GM19467 (cell line): ENCODE measurements at regions not wholly inside any gene's neighbourhood (a gene's known extent, or its start where the extent isn't known, plus 50 kb on each side); places are given as distances from the start of the nearest gene placed in this dataset.

ENCODE experiments used
- ATAC-seq: cut with Tn5 transposase; IDR thresholded peaks from one replicate; pipeline ENCODE4 v1.9.1; 2021; ENCODE audit warnings: mild to moderate bottlenecking, moderate library complexity; ENCODE audit not compliant: unreplicated experiment

DNA sequence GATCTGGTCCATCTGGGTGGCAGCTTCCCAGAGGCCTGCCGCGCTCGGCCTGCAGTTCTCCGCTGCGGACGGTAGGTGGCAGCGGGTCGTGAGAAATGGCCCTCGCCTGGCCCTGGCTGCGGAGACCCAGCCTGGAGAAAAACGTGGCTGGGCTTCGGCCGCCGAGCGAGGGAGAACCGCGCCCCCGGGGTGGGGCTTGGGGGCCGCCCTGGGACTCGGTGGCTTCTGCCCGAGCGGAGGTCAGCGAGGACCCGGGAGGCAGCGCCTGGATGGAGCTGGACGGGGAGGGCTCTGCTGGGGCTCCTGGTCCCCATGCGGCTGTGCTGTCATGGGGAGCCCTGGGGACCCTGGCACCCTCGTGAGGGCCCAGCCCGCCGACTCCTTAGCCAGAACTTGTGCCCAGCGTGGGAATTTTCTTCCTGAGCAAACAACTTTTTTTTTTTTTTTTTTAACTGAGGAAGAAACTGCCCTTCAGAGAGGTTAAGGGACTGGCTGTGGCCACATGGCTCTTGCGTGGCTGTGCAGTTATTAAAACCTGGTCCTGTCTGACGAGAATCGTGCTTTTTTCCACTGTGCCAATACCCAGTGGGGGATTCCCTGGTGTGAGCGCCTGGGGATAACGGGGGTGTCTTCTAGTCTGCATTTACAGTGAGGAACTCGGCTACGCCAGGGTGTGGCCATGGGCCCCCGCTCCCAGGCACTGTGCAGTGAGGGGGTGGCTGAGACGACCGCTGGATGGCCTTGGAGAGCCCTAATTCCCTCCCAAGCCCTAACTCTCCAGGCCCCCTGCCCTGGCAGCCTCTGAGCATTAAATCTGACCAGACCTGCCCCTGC, 535.6 kb downstream of the INSC start:
- peak; percentile 98 for ATAC-seq

DNA sequence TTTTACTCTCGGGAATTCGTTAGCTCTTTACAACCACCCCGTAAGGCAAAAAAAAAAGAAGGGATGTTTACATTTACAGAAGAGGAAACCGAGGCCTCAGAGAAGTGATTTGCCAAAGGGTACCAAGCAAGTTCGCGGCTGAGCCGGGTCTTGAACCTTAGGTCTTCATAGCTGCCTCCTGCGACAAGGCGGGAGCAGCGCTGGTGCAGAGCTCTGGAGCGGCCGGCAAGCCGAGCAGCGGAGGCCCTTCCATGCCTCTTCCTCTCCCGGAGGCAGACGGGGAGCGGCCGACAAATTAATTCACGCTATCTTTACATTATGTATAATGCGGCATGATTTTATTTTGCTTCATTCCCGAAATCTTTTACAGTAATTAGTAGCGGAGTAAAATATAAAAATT, 536.3 kb downstream of the INSC start:
- ATAC-seq, result no peak

DNA sequence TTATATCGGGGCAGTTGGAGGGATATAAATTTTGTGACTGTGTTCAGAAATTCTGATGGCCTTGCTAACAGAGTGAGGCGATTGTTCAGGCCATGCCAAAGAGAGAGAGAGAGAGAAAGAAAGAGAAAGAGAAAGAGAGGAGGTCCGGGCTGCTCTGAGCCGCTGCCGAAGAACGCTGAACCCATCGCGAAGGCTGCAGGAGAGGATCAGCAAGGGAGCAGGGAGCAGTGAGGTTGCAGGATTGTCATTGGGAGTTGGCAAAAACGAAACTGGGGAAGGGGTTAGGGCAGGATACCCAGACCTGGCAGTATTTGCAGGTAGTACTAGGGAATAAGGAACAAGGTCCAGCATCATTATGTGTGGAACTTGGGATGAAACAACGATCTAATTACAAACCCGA, 537.1 kb downstream of the INSC start:
- no peak for ATAC-seq

DNA sequence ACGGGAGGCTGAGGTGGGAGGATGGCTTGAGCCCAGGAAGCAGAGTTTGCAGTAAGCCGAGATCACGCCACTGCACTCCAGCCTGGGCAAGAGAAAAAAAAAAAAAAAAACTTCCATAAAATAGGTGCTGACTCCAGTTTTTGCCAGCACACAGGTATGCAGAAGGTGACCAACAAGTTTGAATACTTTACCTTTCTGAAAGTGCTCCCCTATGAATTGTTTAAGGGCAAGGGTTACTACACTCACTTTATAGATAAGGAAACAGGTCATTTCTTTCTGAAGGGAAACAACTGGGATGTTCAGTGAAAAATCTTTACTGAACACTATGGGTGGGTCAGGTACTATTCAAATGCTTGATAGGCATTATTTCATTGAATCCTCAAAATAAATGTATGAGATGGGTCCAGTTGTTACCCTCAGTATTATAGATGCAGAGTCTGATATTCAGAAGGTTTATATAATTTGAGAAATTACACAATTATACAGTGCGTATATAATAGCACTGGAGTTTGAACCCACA, 538.5 kb downstream of the INSC start:
- ATAC-seq, result no peak

DNA sequence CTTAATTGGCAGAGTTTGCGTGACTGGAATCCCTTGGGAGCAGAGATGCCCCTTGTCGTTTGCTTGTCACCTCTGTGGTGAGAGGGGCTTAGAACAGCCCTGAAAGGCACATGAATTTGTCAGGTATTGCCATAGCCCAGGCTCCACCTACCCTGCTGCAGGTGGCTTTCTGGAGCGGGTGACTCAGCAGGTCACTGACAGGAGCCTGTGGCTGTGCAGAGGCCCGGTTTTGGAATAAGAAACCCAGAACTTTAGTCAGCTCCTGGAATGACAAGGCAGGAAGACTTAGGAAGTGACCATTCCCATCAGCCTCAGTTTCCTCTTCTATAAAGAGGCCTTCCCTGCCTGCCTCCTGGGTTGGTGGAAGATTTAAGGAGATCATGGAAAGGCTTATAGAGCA, 539.7 kb downstream of the INSC start:
- ATAC-seq, result no peak

DNA sequence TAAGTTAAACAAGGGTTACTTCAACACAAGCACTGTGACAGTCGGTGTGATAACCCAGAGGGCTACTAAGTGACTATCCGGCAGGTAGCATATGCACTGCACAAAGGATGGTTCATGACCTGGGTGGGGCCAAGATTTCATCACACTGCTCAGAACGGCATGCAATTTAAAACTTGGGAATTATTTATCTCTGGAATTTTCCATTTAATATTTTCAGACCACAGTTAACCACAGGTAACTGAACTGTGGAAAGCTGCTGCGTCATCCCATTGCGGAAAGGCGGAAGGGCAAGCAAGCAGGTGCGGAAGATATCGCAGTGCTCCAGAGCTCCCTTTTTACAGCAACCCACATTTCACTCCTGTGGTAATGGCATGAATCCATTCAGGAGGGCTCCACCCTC, 540.8 kb downstream of the INSC start:
- ATAC-seq, result no peak

DNA sequence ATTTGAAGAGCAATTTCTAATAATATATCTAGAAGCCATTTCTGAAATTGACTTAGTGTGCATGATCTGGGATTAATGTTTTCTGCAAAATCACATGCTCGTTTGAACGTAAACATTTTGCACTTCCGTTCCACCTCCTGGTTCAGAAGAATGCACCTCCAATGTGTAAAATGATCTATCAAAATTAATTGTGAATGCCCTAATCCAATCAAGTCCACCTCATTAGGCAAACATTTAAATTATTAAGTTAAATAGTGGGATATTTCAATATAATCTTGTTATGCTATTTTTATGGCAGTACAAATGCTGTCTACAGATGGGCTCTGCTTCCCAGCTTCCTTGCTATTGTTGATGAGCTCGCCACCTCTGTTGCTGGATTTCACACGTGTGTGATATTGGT, 542.5 kb downstream of the INSC start:
- no peak for ATAC-seq

DNA sequence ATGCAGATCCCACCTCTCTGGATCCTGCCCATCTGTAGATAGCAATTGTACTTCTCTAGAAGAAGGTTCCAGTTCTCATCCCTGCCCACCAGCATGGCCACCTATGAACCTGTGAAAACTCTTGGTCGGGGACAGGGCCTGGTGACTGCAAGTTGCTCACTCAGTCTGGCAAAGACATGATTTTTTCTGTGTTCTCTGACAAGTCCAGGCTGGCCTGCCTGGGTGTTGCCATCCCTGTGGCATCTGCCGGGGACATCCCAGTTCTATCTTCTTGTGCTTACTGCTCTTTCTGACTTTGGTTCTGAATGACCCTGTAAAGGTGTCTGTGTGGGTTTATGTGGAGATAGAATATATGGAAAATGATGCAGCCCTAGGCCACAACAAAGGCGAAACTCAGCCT, 545.8 kb downstream of the INSC start:
- ATAC-seq, result no peak

DNA sequence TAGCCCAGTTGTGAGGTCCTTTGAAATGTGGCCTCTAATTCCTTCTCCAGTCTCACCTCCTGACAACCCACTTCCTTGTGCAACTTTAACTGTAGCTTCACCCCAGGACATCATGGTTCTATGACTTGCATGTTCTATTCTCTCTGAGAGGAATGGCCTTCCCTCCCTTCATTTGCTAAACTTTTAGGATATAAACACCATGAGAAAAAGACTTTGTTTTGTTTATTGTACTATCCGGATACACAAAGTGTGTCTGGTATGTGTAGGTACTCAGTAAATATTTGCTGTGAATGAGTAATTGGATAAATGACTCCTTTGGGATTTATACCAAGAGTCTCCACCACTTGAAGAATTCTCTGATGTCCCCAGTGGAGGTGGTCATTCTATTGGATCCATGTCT, 547.6 kb downstream of the INSC start:
- no peak for ATAC-seq

DNA sequence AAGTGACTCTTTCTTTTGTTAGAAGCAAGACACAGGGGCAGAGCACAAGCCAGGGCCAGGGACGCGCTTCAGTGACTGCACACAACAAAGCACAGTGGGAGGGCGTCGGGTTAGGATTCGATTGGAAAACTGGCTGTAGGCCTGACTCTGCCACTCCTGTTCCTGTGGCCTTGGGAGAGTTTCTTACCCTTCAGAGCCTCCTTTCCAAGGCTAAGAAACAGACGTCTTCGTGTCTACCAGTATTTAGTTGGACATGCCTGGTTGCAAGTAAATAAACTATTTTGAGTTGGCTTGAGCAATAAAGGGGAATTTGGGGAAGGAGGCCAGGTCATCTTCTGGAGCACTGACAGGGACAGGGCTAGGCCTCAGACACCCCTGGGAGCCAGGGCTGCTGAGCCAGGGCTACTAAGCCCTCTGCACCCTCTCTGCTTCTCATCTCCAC, 549.1 kb downstream of the INSC start:
- no peak for ATAC-seq

DNA sequence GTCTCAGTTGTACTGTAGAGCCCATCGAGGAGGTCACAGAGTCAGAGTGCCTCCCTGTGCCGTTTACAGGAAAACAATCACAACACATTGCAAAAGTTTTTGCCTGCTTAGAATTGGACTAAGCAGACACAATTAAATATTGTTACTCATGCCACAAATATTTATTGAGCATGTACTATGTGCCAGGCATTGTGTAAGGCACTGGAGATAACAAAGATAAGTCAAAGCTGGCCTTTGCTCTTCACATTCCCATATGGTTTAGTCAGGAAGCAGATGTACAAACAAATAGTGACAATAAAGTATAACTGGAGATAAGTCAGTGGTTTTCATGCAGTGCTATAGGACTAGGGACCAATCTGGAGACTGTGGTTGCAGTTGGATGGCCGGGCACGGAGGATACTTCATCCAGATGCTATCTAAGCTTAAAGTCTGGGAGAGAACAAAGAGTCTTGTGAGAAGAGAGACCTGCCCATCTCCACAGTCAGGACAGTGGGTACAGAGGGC, 550.7 kb downstream of the INSC start:
- no peak for ATAC-seq

DNA sequence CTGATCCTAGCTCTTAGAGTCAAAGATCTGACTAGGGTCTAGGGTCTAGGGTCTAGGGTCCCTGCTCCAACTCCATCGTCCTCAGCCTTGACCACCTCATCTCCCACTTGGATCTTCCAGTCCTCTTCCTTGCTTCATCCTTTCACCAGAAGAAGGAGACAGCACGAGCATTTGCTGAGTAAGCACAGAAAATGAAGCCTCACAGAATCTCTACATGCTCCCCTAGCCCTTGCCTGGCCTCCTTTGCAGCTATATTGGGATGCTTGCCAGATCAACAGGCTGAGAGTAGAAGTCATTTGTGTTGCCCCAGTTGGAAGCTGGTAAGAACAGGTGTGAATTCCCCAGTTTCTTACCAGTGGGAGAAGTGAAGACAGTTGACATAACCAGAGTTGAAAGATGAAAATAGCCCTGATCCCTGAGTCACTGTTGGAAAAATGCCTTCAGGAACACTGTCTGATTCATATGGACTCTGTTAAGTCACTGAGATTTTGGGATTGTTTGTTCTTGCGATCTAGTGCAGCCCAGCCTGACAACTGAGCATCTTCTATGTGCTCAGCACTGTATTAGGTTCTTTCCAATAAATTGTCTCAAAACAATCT, 552.5 kb downstream of the INSC start:
- ATAC-seq, result no peak

DNA sequence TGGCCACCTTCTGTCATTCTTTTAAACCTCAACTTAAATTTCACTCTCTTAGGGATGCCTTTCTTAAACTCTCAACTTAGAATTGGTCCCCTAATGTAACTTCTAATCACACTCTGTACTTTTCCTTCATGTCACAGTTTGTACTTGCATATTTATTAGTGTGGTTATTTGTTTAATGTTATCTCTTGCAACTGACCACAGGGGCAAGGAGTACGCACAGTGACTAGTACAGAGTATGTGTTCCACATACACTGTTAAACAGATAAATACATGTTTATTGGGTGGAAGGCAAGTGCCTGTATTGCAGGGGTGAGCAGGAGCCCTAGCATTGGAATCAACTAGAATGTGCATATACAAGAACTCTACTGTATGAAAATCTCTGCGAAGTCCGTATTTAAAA, 554.0 kb downstream of the INSC start:
- no peak for ATAC-seq

DNA sequence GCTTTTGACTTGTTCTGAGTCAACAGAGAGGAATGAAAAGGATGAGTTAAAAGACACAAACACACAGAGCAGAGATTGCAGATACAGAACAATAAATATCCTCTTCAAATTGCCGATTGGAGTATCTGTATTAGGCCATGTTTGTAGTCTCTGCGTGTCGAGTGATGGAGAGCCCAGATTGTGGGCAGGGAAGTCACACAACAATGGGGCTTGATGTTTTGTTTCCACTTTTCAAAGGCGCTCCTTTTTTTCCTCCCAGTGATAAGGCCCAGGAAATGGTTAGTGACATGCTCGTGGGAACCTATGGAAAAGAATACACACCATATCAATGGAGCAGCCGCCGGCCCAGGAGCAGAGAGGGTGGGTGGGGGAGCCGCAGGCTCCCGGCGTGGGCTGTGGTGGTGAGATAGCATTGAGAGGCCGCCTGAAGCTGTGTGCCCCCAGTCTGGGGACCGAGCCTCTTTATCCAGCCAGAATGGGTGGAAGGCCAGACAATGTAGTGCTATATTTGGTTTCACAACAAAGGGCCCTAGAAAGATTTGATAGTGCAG, 555.9 kb downstream of the INSC start:
- ATAC-seq, result no peak

DNA sequence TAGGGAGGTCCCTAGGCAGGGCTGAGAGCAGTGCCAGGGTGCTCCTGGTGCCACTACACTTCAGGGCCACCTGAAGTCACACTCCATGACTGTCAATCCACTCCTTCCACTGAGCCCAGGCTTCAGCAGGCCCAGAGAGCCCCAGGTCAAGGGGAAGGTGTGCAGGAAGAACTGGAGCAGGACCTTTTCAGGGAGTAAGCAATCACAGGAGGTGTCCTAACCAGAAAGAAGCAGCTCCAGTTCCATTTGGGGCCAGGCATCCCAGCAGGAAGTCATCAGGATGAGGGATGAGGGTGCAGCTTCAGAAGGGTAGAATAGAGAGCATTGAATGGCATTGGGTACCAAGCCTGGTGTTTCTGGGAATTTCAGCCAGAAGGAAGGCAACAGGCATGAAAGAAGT, 556.5 kb downstream of the INSC start:
- no peak for ATAC-seq

DNA sequence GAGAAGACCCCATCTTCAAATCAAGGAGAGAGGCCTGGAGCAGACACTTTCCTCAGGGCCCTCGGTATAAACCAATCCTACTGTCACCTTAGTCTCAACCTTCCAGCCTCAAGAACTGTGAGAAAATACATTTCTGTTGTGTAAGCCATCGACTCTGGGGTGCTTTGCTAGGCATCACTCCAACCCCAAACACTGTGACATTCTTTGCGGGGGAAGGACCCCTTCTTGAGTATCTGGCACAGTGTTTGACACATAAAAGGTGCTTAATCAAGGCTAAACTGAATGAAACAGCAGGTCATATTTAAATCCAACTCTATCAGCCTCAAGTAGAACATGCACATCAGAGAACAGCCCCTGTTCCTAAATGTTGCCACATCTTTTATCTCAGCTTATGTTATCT, 558.1 kb downstream of the INSC start:
- ATAC-seq, result no peak

DNA sequence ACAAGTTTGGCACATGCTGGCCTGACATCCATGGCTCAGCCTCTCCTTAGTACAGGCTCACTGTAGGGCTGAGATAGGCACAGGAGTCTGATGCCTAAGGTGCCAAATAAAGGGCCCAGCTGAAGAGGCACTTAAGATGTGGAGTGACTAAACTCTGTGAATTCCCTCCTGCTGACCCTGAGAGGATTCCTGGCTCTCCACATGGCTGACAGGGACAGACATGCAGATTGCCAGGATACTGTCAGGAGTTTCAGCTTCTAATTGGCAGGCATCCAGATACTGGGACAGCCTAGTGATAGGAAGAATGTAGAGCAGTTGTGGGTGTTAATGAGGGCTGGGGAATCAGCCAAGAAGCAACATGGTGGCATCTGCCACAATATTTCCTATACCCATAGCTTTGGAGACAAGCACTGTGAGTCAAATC, 558.7 kb downstream of the INSC start:
- ATAC-seq, result no peak

DNA sequence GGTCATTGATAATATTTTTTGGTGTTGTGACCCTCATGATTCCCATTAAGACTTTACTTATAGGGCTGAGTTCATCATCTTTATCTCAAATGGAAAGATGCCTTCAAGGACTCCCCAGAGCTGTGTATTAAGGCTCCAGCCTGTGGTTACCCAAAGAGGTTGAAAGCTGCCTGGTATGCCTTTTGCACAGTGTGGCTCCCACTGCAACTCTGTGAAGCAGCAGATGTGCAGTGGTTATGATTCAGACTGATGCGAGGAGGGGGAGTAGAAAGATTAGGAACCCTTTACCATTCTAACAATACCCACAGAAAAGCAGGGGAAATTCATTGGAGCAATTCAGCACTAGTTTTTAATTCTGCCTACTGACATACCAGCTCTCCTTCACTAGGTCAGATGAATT, 560.0 kb downstream of the INSC start:
- no peak for ATAC-seq

DNA sequence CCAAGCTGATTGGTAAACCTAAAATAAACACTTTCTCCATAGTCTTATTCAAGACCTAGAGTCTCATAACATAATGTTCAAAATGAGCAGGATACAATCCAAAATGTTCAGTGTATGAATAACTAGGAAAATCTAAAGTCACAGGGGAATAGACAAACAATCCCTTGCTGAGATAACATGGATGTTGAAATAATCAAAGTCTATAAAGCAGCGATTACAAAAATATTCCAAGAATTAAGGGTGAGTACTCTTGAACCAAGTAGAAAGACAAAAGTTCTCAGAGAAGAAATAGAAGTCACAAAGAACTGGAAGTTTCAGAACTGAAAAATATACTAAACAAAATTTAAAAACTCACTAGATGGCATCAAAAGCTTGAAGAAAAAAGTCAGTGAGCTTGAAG, 561.0 kb downstream of the INSC start:
- no peak for ATAC-seq

DNA sequence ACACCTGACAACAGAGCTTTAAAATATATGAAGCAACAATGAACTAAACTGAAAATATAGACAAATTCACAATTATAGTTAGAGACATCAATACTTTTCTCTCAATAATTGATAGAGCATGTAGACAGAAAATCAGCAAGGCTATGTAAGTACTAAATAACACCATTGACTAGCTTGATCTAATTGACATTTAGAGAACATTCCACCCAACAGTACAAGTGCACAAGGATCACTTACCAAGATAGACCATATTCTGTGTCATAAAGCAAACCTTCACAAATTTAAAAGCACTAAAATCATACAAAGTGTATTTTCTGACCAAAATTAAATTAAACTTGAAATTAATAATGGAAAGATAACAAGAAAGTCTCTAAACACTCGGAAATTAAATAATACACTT, 562.5 kb downstream of the INSC start:
- no peak for ATAC-seq

DNA sequence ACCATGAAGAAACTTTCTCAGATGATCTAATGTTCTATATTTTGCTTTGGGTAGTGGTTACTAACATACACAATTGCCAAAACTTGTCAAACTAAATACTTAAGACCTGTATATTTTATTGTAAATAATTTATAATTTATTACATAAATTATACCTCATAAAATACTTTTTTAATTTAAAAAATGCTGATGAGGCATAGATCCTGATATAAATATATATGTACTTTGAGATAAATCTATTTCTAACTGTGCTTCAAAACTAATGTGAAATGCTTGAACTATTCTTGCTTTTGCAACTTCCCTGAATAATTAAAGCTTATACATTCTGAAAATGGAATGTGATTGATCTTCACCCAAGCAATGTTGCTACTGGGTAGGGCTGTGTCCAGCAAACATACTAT, 568.8 kb downstream of the INSC start:
- no peak for ATAC-seq

DNA sequence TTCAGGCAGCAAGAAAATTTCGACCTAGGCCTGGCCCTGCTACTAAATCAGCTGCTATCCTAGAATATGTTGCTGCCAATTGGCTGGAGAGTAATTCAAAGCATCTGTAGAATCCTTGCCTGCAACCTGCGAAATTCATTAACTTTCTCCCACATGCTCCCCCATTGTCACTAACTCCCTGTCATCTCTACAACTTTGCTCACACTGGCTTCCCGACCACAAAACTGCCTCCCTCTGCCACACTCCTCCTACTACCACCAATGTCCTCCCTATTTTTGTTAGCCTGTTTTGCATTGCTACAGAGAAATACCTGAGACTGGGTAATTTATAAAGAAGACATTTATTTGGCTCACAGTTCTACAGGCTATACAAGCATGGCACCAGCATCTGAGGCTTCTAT, 570.6 kb downstream of the INSC start:
- no peak for ATAC-seq
